Fibroblast of lung (primary cell): ENCODE measurements at regions not wholly inside any gene's neighbourhood (a gene's known extent, or its start where the extent isn't known, plus 50 kb on each side); places are given as distances from the start of the nearest gene placed in this dataset.

ENCODE experiments used
- EZH2 ChIP-seq: IDR thresholded peaks from 2 replicates; pipeline ENCODE4 v1.5.1; 2012; ENCODE audit warnings: low read length, control low read depth, mild to moderate bottlenecking; ENCODE audit errors: missing control alignments
- TF ChIP-seq, protein P1 (sequence below), 2 donors: IDR thresholded peaks in 1 of 2; conservative IDR thresholded peaks in 1 of 2; 1 replicate in 1 of 2; 2 replicates in 1 of 2; pipeline ENCODE4 v1.5.1; 2011 to 2012; ENCODE audit warnings: low read length in 2 of 2, control low read depth in 1 of 2, inconsistent platforms in 1 of 2, low read depth in 1 of 2, mild to moderate bottlenecking in 1 of 2

DNA sequence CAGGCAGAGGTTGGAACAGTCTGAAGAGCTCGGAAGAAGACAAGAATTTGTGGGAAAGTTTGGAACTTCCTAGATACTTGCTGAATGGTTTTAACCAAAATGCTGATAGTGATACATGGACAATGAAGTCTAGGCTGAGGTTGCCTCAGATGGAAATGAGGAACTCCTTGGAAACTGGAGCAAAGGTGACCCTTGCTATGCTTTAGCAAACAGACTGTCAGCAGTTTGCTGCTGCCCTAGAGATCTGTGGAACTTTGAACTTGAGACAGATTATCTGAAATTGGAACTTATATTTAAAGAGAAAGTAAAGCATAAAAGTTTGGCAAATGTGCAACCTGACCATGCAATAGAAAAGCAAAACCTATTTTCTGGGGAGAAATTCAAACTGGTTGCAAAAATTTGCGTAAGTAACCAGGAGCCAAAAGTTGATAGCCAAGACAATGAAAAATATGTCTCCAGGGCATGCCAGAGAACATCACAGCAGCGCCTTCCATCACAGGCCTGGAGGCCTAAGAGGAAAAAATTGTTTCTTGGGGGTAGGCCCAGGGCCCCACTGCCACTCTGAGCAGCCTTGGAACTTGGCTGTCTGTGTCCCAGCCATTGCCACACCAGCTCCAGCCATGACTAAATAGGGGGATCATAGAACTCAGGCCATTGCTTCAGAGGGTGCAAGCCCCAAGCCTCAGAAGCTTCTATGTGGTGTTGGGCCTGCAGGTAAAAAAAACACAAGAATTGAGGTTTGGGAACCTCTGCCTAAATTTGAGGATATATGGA lies 675.3 kb downstream of the LTN1 start:
- TF ChIP-seq, protein P1, sequence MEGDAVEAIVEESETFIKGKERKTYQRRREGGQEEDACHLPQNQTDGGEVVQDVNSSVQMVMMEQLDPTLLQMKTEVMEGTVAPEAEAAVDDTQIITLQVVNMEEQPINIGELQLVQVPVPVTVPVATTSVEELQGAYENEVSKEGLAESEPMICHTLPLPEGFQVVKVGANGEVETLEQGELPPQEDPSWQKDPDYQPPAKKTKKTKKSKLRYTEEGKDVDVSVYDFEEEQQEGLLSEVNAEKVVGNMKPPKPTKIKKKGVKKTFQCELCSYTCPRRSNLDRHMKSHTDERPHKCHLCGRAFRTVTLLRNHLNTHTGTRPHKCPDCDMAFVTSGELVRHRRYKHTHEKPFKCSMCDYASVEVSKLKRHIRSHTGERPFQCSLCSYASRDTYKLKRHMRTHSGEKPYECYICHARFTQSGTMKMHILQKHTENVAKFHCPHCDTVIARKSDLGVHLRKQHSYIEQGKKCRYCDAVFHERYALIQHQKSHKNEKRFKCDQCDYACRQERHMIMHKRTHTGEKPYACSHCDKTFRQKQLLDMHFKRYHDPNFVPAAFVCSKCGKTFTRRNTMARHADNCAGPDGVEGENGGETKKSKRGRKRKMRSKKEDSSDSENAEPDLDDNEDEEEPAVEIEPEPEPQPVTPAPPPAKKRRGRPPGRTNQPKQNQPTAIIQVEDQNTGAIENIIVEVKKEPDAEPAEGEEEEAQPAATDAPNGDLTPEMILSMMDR (conservative IDR thresholded peaks at IDR 0.05 in 1 of 2, IDR thresholded peaks at IDR 0.05 in 1 of 2; ENCODE audit: low read depth in 1 of 2, low read length in 2 of 2) = no peak
- TF ChIP-seq EZH2 = no peak
